ENCODE measurements at regions not wholly inside any gene's neighbourhood (a gene's known extent, or its start where the extent isn't known, plus 50 kb on each side); places are given as distances from the start of the nearest gene placed in this dataset.

GRCh38 chr15:26382444-26383072, 390.3 kb downstream of the GABRB3 start:
- H3K4me3 ChIP-seq (replicated peaks in 1 of 2; ENCODE audit: low read depth in 2 of 2, low read length in 2 of 2), result no peak overlapping the region
- no peak for DNase-seq (ENCODE audit: low read depth in 2 of 2)
- TF ChIP-seq, protein P1, sequence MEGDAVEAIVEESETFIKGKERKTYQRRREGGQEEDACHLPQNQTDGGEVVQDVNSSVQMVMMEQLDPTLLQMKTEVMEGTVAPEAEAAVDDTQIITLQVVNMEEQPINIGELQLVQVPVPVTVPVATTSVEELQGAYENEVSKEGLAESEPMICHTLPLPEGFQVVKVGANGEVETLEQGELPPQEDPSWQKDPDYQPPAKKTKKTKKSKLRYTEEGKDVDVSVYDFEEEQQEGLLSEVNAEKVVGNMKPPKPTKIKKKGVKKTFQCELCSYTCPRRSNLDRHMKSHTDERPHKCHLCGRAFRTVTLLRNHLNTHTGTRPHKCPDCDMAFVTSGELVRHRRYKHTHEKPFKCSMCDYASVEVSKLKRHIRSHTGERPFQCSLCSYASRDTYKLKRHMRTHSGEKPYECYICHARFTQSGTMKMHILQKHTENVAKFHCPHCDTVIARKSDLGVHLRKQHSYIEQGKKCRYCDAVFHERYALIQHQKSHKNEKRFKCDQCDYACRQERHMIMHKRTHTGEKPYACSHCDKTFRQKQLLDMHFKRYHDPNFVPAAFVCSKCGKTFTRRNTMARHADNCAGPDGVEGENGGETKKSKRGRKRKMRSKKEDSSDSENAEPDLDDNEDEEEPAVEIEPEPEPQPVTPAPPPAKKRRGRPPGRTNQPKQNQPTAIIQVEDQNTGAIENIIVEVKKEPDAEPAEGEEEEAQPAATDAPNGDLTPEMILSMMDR (IDR thresholded peaks at IDR 0.05; ENCODE audit: low read depth, low read length), result no peak

DNA sequence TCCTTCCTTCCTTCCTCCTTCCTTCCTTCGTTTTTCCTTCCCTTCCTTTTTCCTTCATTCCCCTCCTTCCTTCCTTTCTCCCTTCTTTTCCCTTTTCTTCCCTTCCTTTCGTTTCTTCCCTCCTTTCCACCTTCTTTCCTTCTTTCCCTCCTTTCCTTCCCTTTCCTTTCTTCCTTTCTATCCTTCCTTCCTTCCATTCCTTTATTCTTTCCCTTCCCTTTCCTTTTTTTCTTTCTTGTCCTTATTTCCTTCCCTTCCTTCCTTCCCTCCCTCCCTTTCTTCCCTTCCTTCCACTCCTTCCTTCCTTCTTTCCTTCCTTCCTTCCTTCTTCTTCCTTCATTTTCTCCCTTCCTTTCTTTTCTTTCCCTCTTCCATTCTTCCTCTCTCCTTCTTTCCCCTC, 394.6 kb downstream of the GABRB3 start:
- DNase-seq (ENCODE audit: low read depth in 2 of 2), result no peak
- TF ChIP-seq, protein P1 (IDR thresholded peaks at IDR 0.05; ENCODE audit: low read depth, low read length), result no peak
- H3K4me3 ChIP-seq (replicated peaks in 1 of 2; ENCODE audit: low read depth in 2 of 2, low read length in 2 of 2), result no peak overlapping the region

DNA sequence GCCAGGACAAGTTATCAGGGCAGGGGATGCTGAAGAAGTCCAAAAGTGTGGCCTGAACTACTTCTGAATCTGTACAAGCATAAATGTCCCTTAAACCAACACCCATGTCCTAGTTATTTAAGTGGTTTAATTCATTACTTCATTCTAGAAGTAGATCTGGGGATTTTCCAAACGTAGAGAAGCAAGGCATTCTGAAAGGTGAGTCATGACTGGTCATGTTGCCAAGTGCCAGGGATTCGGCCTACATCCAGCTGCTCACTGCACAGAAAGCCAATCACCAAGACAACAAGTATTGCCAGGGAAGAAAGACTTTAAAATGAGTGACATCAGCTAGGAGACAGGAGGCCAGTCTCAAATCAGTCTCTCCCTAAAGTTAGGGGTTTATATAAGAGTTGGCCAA, 396.6 kb downstream of the GABRB3 start:
- DNase-seq (ENCODE audit: low read depth in 2 of 2), result peak in 1 of 2 donors; percentile 0
- H3K4me3 ChIP-seq (replicated peaks in 1 of 2; ENCODE audit: low read depth in 2 of 2, low read length in 2 of 2), result no peak overlapping the region
- TF ChIP-seq, protein P1 (IDR thresholded peaks at IDR 0.05; ENCODE audit: low read depth, low read length), result no peak

DNA sequence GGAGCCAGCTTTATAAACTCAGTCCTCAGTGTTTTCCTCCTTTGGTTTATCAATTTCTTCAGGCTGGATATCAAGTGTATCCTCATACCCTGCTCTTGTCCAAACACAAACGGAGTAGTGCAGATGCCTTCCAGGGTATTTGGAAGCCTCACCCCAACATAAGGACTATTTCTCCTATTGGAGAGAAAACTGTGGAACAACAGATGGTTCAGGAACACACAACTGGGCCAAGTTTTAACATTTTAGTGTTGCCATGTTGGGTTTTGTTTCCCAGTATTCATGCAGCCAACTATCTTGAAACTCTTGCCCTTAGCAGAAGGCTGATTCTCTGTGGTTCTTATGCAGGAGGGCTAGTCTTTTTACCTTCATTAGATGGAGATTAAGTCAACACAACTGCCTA, 398.1 kb downstream of the GABRB3 start:
- TF ChIP-seq, protein P1 (IDR thresholded peaks at IDR 0.05; ENCODE audit: low read depth, low read length), result no peak
- DNase-seq (ENCODE audit: low read depth in 2 of 2), result no peak
- no peak overlapping the region for H3K4me3 ChIP-seq (replicated peaks in 1 of 2; ENCODE audit: low read depth in 2 of 2, low read length in 2 of 2)

DNA sequence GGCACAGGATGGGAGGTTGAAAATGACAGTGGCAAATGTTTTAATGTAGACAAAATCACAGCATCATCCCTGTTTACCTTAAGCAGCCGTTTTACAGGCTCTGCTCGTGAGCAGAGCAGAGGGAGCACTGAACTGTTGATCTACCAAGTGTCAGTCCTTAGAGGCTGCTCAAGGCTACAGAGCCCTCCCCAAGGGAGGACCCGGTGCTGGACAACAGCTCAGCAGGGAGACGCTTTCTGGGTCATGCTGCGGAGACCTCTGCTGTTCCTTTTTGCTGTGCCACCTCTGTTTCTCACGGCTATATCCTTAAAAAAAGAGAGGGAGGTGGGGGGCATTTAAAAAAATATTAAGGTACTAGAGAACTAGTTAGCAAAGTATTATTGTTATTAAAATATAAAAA, 400.2 kb downstream of the GABRB3 start:
- TF ChIP-seq, protein P1 (IDR thresholded peaks at IDR 0.05; ENCODE audit: low read depth, low read length), result no peak
- no peak overlapping the region for H3K4me3 ChIP-seq (replicated peaks in 1 of 2; ENCODE audit: low read depth in 2 of 2, low read length in 2 of 2)
- no peak for DNase-seq (ENCODE audit: low read depth in 2 of 2)

DNA sequence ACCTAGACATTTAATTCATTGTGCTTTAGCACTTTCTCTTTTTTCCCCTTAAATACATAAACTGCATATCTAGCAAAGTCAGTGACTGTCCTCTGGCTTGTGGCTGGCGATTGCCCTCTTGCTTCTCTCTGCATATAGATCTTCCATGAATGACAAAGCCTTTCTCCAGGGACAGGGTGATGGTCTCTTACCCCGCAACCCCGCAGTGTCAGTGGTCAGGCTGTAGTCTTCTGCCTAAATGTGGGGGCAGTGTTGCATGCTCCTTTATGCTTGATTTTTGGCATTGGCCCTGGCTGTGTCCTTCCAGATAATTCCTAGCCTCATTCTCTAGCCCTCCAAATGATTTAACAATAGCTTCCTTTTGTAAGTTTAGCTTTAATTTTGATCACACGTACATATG, 407.8 kb downstream of the GABRB3 start:
- TF ChIP-seq, protein P1 (IDR thresholded peaks at IDR 0.05; ENCODE audit: low read depth, low read length), result no peak
- no peak overlapping the region for H3K4me3 ChIP-seq (replicated peaks in 1 of 2; ENCODE audit: low read depth in 2 of 2, low read length in 2 of 2)
- DNase-seq (ENCODE audit: low read depth in 2 of 2), result no peak

- DNase-seq (ENCODE audit: low read depth in 2 of 2), result no peak
- H3K4me3 ChIP-seq (replicated peaks in 1 of 2; ENCODE audit: low read depth in 2 of 2, low read length in 2 of 2), result no peak overlapping the region
- TF ChIP-seq, protein P1 (IDR thresholded peaks at IDR 0.05; ENCODE audit: low read depth, low read length), result no peak
Observed at GRCh38 chr15:26359855-26360254, 413.0 kb downstream of the GABRB3 start.
